Small intestine (tissue), 7 donors: ENCODE measurements at regions not wholly inside any gene's neighbourhood (a gene's known extent, or its start where the extent isn't known, plus 50 kb on each side); places are given as distances from the start of the nearest gene placed in this dataset.

Source experiments
- DNase-seq, 2 donors: peaks; one replicate each; pipeline versions ENCODE4 v3.0.0 to v3.0.0-alpha.2; 2013
- FAIRE-seq: peaks from 2 replicates; lab custom pipeline; 2012; peaks lifted over from hg19 to GRCh38; lab: Jason Lieb, UNC
- H3K27ac ChIP-seq, 3 donors: one replicate each; pipeline ENCODE4 v1.5.1; 2013; ENCODE audit warnings: low read length in 2 of 3, mild to moderate bottlenecking in 2 of 3, control low read depth in 1 of 3, inconsistent platforms in 1 of 3, low read depth in 1 of 3, moderate library complexity in 1 of 3
- H3K27me3 ChIP-seq, 3 donors: one replicate each; pipeline ENCODE4 v1.6.1; 2013; ENCODE audit warnings: low read length in 3 of 3, inconsistent platforms in 1 of 3; ENCODE audit not compliant: control insufficient read depth in 3 of 3, insufficient read depth in 3 of 3
- H3K36me3 ChIP-seq, 3 donors: one replicate each; pipeline ENCODE4 v1.6.1; 2013; ENCODE audit warnings: low read length in 3 of 3, inconsistent platforms in 1 of 3, low read depth in 1 of 3, mild to moderate bottlenecking in 1 of 3, moderate library complexity in 1 of 3; ENCODE audit not compliant: control insufficient read depth in 3 of 3, insufficient read depth in 2 of 3
- H3K4me1 ChIP-seq, 3 donors: one replicate each; pipeline ENCODE4 v1.6.1; 2013; ENCODE audit warnings: low read length in 2 of 3, inconsistent platforms in 1 of 3, low read depth in 1 of 3, mild to moderate bottlenecking in 1 of 3, moderate library complexity in 1 of 3; ENCODE audit not compliant: control insufficient read depth in 3 of 3, insufficient read depth in 2 of 3
- H3K4me3 ChIP-seq, 3 donors: one replicate each; pipeline ENCODE4 v1.5.1; 2013; ENCODE audit warnings: low read length in 3 of 3, control low read depth in 1 of 3, inconsistent platforms in 1 of 3, low read depth in 1 of 3, mild to moderate bottlenecking in 1 of 3, moderate library complexity in 1 of 3
- H3K9me3 ChIP-seq, 2 donors: one replicate each; pipeline ENCODE4 v1.6.1; 2013; ENCODE audit warnings: low read depth in 1 of 2, low read length in 1 of 2; ENCODE audit not compliant: control insufficient read depth in 2 of 2, insufficient read depth in 1 of 2
- WGBS, 3 donors: extraction: QIAGEN DNeasy Blood & Tissue Kit; methylation state at CpG; one replicate each; pipeline ENCODE4 v1.1.7; 2013; 5-methylcytosine and 5-hydroxymethylcytosine counted together
- donor health status: healthy with polysubstance abuse.
- donor health status: control.
- donor health status: control.
- donor health status: Bipolar disorder and iron deficiency.
- donor health status: healthy.

DNA sequence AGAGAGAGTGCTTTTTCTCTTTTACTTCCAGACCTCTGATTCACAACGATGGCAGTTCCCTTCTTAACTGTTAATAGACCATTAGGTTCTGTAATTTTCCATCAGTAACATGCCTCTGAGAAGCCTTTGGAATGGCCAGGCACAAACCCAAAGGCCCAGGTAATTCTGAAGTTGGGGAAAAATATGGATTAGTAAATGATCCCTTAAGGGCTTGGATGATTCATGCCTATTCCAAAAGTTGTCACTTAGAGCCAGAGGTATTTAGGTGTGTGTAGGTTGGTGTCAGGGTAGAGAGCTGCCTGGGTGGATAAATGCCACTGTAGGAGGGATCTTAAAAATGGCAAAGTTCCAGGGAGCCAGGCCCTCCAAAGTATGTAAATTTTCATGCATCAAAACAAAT lies 228.8 kb downstream of the PLK2 start:
- no peaks in the 10 kb centered on the region for H3K9me3 ChIP-seq
- no peak overlapping the region for H3K27ac ChIP-seq
- WGBS, 3 donors = 37 to 47% (median 46%) methylated on average over 1 of the region's 1 CpG
- H3K4me1 ChIP-seq = no peaks in the 10 kb centered on the region
- DNase-seq = no peak
- H3K27me3 ChIP-seq = no peaks in the 10 kb centered on the region
- FAIRE-seq = no peak
- H3K36me3 ChIP-seq = no peaks in the 10 kb centered on the region
- no peak overlapping the region for H3K4me3 ChIP-seq

- WGBS, 3 donors = 85 to 87% (median 87%) methylated on average over 5 of the region's 5 CpGs
- no peaks in the 10 kb centered on the region for H3K36me3 ChIP-seq
Observed at GRCh38 chr5:58228896-58229295, 231.0 kb downstream of the PLK2 start.

GRCh38 chr5:58227858-58228257 lies 232.0 kb downstream of the PLK2 start:
- FAIRE-seq (no peak), DNase-seq (no peak)
- Histone ChIP-seq H3K27me3 (no peaks in the 10 kb centered on the region), H3K4me1 (no peaks in the 10 kb centered on the region), H3K36me3 (no peaks in the 10 kb centered on the region), H3K27ac (no peak overlapping the region), H3K4me3 (no peak overlapping the region), H3K9me3 (no peaks in the 10 kb centered on the region)
- WGBS, 3 donors = 55 to 75% (median 66%) methylated on average over 3 of the region's 3 CpGs

More at GRCh38 chr5:58228896-58229295, 231.0 kb downstream of the PLK2 start:
- H3K9me3 ChIP-seq = no peaks in the 10 kb centered on the region
- no peaks in the 10 kb centered on the region for H3K27me3 ChIP-seq
- H3K4me3 ChIP-seq = no peak overlapping the region
- no peak overlapping the region for H3K27ac ChIP-seq
- DNase-seq (no peak), FAIRE-seq (no peak)
- H3K4me1 ChIP-seq = no peaks in the 10 kb centered on the region

DNA sequence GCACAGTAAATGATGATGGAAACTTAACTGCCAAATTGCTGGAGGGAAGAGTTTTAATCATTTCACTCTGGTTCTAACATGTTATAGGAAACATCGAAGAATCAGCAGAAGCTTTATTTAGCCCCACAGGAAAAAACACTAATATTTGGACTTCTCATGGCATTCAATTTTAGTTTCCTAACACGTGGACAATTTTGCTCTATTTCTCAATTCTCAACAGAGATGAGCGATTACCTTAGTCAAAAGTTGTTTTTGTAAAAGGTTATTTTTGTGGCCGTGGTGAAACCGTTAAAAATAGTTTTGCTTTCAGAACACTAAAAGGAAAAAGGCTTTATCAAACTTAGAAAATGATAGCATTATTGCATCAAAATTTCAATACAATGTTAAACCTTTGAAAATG lies 235.2 kb downstream of the PLK2 start:
- Histone ChIP-seq H3K4me1 (no peaks in the 10 kb centered on the region), H3K36me3 (no peaks in the 10 kb centered on the region), H3K9me3 (no peaks in the 10 kb centered on the region), H3K27ac (no peak overlapping the region), H3K4me3 (no peak overlapping the region), H3K27me3 (no peaks in the 10 kb centered on the region)
- no peak for DNase-seq
- 50 to 69% (median 58%) methylated on average over 5 of the region's 5 CpGs for WGBS, 3 donors
- no peak for FAIRE-seq

GRCh38 chr5:58224221-58224620 lies 235.7 kb downstream of the PLK2 start:
- Histone ChIP-seq H3K4me3 (no peak overlapping the region), H3K27me3 (no peaks in the 10 kb centered on the region), H3K9me3 (no peaks in the 10 kb centered on the region), H3K27ac (no peak overlapping the region), H3K36me3 (no peaks in the 10 kb centered on the region), H3K4me1 (no peaks in the 10 kb centered on the region)
- 84 to 87% (median 85%) methylated on average over 4 of the region's 4 CpGs for WGBS, 3 donors
- FAIRE-seq (no peak), DNase-seq (no peak)

DNA sequence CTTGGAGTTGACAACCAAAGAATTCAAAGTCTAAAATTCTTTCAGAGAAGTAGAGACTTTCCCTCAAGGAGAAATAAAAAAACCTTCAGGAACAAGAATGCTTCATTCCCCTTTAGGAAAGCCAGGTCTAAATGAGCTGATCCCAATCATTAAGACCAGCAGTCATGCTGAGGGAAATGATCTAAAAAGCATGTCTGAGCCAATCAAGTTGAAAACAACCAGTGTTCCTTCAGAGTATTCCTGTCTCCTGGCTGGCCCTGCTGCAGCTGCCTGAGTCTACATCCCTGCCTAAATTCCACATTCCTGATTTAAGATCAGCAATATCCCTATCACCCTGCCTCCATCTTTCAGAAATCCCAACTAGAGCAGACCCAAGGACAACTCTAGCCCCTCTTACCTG lies 244.5 kb downstream of the PLK2 start:
- Histone ChIP-seq H3K4me1 (no peaks in the 10 kb centered on the region), H3K27me3 (no peaks in the 10 kb centered on the region), H3K9me3 (peaks cover 0 to 4% of the 10 kb centered on the region in 2 donors), H3K36me3 (no peaks in the 10 kb centered on the region), H3K4me3 (no peak overlapping the region), H3K27ac (no peak overlapping the region)
- no peak for FAIRE-seq
- DNase-seq = no peak

- H3K4me3 ChIP-seq = no peak overlapping the region
- no peaks in the 10 kb centered on the region for H3K27me3 ChIP-seq
- WGBS, 3 donors = 82 to 88% (median 86%) methylated on average over 1 of the region's 1 CpG
- peaks cover 0 to 4% of the 10 kb centered on the region in 2 donors for H3K9me3 ChIP-seq
- H3K27ac ChIP-seq = no peak overlapping the region
- no peak for FAIRE-seq
- H3K36me3 ChIP-seq = no peaks in the 10 kb centered on the region
- no peaks in the 10 kb centered on the region for H3K4me1 ChIP-seq
- DNase-seq = no peak
Observed at GRCh38 chr5:58211441-58211840, 248.4 kb downstream of the PLK2 start.

- Histone ChIP-seq H3K4me1 (no peaks in the 10 kb centered on the region), H3K9me3 (no peaks in the 10 kb centered on the region), H3K27me3 (no peaks in the 10 kb centered on the region), H3K4me3 (no peak overlapping the region), H3K36me3 (no peaks in the 10 kb centered on the region), H3K27ac (no peak overlapping the region)
- DNase-seq = no peak
- WGBS, 3 donors = 29 to 68% (median 35%) methylated on average over 7 of the region's 7 CpGs
- no peak for FAIRE-seq
Observed at GRCh38 chr5:58208674-58209073, 251.2 kb downstream of the PLK2 start.

DNA sequence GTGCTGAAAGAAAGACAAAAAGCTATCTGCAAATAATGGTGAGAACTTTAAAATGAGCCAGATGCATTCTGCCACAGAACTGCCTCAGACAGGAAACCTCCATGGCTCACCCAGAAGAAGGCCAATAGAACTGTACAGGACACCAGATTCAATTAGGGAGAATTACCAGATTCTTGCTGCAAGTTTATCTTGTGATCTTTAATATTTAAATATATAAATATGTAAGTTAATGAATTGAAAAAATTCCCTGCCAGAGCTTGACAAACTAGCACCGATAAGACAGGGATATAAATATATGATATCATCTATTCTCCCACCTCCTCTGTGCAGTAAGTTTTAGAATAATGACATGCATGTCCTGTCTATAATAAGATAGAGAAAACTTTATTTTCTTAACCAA lies 252.8 kb downstream of the PLK2 start:
- Histone ChIP-seq H3K36me3 (no peaks in the 10 kb centered on the region), H3K27ac (no peak overlapping the region), H3K4me1 (no peaks in the 10 kb centered on the region), H3K9me3 (no peaks in the 10 kb centered on the region), H3K27me3 (no peaks in the 10 kb centered on the region), H3K4me3 (no peak overlapping the region)
- 43 to 49% (median 49%) methylated on average over 1 of the region's 1 CpG for WGBS, 3 donors
- no peak for DNase-seq
- no peak for FAIRE-seq
